HG03066 (cell line): ENCODE measurements at regions not wholly inside any gene's neighbourhood (a gene's known extent, or its start where the extent isn't known, plus 50 kb on each side); places are given as distances from the start of the nearest gene placed in this dataset.
"Not testable (repeated sequence)": the region's sequence is repeated elsewhere in the genome, so short reads cannot be mapped to it uniquely, and the experiment has no call there.

ENCODE experiments used
- ATAC-seq: cut with Tn5 transposase; IDR thresholded peaks from one replicate; pipeline ENCODE4 v1.9.1; 2021; ENCODE audit warnings: low read depth; ENCODE audit not compliant: unreplicated experiment

DNA sequence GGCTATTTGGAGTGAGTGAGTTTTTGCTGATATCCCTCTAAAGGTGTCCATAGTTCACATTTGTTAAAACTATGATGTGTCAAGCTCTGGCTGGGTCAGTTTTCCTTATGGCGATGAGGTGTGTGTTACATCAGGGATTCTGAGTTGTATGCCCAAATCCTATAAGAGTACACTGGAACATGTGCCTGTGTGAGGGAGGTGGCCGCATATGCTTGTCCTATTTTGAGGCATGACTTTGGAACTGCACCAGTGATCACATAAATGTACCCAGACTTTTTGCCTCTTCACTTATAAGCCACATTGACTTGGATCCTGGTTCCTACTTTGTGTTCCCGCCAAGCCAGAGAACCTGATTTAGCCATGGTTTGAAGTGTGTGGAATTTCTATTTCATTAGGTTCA lies 140.3 kb upstream of the RXFP2 start:
- no peak for ATAC-seq

GRCh38 chr13:31605076-31605860 lies 134.1 kb upstream of the RXFP2 start:
- no peak for ATAC-seq

DNA sequence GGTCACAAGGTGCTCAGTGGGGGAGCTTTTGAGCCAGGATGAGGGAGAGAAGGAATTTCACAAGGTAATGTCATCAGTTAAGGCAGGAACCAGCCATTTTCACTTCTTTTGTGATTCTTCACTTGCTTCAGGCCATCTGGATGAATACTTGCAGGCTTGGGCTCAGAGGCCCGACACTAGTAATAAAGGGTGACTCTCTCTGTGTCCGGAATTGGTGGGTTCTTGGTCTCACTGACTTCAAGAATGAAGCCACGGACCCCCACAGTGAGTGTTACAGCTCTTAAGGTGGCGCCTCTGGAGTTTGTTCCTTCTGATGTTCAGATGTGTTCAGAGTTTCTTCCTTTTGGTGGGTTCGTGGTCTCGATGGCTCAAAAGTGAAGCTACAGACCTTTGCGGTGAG lies 131.8 kb upstream of the RXFP2 start:
- not testable (repeated sequence) for ATAC-seq

DNA sequence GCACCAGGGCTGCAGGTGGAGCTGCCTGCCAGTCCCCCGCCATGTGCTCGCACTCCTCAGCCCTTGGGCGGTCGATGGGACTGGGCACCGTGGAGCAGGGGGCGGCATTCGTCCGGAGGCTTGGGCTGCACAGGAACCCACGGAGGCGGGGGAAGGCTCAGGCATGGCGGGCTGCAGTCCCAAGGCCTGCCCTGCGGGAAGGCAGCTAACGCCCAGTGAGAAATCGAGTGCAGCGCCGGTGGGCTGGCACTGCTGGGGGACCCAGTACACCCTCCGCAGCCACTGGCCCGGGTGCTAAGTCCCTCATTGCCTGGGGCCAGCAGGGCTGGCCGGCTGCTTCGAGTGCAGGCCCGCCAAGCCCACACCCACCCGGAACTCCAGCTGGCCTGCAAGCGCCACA lies 130.5 kb upstream of the RXFP2 start:
- not testable (repeated sequence) for ATAC-seq

DNA sequence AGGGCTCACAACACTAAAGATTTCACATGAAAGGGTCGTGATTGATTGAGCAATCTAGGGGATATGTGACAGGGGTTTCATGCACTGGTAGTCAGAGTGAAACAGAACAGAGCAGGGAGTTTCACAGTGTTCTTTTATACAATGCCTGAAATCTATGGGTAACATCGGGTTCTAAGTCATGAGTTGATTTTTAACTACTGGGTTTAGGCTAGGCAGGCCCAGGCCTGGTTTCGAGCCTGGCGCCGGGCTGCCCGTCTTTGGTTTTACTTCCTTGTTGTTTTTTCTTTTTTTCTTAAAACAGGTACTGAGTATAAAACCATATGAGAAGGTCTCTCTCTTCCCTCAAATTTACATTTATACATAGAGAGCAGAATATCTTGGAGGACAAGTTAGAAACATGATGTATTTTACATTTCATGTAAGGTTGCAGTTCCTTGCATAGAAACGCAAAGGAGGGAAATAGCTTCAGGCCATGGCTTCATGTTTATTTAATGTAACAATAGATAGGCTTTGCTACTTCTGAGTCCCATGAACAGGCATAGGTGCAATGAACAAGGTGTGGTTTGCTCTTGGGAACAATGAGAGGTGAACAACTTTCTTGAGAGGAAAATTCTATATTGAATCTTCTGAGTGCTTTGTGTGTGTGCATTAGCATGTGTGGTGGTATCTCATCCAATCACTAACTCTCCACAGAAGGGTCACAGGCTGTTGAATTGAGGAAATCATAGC lies 128.9 kb upstream of the RXFP2 start:
- no peak for ATAC-seq

GRCh38 chr13:31611214-31611613 lies 128.1 kb upstream of the RXFP2 start:
- ATAC-seq: no peak

- no peak for ATAC-seq
Measured at GRCh38 chr13:31614073-31614472, 125.3 kb upstream of the RXFP2 start.

DNA sequence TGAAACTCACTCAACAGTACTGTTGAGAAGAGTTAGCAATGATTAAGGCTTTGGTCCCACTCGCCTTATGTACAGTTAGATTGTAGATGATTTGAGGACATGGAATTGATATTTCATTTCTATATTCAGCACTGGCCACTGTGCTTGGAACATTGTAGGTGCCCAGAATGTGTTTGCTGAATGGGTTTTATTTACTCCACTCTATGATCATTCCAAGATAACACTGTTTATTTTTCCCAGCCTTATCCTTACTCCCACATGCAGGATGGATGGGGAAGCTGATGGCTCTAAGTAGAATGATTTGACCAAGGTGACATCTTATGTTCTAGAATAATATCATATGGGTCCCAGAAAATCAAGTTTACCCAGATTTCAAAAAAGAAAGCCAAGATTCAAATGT lies 124.6 kb upstream of the RXFP2 start:
- ATAC-seq: no peak

- ATAC-seq: no peak
Measured at GRCh38 chr13:31625115-31625514, 114.2 kb upstream of the RXFP2 start.

- ATAC-seq: no peak
Measured at GRCh38 chr13:31627097-31627845, 112.1 kb upstream of the RXFP2 start.

DNA sequence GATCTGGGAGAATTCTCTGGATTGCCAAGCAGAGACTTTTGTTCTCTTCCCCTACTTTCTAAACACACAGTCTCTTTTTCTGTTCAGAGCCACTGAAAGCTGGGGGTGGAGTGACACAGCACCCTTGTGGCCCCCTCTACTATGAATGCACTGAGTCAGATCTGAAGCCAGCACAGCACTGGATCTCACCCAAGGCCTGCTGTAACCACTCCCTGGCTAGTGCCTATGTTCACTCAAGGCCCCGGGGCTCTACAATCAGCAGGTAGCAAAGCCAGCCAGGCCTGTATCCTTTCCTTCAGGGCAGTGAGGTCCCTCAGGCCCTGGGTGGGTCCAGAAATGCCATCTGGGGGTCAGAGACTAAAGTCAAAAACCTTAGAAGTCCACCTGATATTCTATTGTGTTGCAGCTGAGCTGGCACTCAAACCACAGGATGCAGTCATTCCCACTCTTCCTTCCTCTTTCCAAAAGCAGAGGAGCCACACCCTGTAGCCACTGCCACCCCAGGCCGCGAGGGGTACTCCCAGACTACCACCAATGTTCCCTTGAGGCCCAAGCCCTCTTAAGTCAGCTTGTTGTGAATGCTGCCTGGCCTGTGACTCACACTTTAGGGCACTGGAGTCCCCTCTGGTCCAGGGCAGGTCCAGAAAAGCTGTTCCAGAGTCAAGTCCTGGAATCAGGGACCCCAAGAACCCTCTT lies 110.1 kb upstream of the RXFP2 start:
- no peak for ATAC-seq

GRCh38 chr13:31631071-31631470 lies 108.3 kb upstream of the RXFP2 start:
- no peak for ATAC-seq

DNA sequence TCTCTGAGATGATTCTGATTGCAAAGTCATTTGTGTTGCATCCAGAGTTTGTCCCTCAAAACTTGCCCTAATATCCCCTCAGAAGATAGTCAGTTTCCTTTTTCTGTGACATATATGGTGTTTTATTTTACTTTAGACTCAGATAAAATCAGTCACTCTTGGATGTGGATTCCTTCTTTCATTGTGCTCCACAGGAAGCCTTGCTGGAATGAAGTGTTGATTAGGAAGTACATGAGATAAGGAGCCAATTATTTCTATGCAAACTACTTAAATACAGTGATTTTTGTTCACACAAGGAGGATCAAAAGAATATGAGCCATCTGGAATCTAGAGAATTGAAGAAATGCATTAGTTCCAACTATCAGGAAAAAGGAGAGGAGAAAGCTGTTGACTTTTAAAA lies 107.6 kb upstream of the RXFP2 start:
- ATAC-seq: no peak

GRCh38 chr13:31638577-31638976 lies 100.7 kb upstream of the RXFP2 start:
- ATAC-seq: no peak

- no peak for ATAC-seq
Measured at GRCh38 chr13:31639443-31640163, 99.7 kb upstream of the RXFP2 start.

GRCh38 chr13:31649766-31650165 lies 89.6 kb upstream of the RXFP2 start:
- ATAC-seq: no peak

- ATAC-seq: no peak
Measured at GRCh38 chr13:31653730-31654129, 85.6 kb upstream of the RXFP2 start.

- ATAC-seq: no peak
Measured at GRCh38 chr13:31663880-31664585, 75.3 kb upstream of the RXFP2 start.

DNA sequence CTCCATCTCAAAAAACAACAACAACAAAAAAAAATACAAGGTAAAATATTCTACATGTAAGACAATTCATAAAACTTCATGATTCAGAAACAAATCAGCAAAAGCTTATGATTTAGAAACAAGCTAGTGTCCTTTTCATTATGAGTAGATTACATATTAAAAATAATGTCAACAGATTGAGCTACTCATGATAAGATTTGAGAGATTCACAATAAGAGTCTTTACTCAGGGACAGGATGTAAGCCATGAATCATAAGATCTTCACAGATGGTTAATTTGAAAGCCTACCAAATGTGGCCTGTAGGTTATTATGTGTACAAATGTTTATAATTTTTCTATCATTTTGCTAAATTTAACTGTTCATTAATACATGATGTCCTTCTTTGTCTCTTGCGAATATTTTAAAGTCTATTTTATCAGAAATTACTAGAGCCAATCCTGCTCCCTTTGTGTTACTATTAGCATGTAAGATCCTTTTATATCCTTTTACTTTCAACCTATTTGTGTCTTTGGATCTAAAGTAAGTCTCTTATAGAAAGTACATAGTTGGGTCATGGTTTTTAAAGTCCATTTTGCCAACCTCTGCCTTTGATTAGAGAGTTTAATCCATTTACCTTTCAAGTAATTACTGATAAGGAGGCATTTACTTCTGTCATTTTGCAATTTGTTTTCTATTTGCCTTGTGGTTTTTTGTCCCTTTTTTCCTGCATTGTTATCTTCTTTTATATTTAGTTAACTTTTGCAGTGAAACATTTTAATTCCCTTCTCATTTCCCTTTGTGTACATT lies 68.3 kb upstream of the RXFP2 start:
- no peak for ATAC-seq
